GM21717 (cell line): ENCODE measurements at regions not wholly inside any gene's neighbourhood (a gene's known extent, or its start where the extent isn't known, plus 50 kb on each side); places are given as distances from the start of the nearest gene placed in this dataset.
"Not testable (repeated sequence)": the region's sequence is repeated elsewhere in the genome, so short reads cannot be mapped to it uniquely, and the experiment has no call there.

ENCODE experiments used
- ATAC-seq: cut with Tn5 transposase; IDR thresholded peaks from one replicate; pipeline ENCODE4 v1.9.1; 2021; ENCODE audit warnings: mild to moderate bottlenecking, moderate library complexity; ENCODE audit not compliant: unreplicated experiment

GRCh38 chr14:66315548-66315947 lies 170.6 kb upstream of the CCDC196 start:
- no peak for ATAC-seq

GRCh38 chr14:66322564-66322963 lies 163.6 kb upstream of the CCDC196 start:
- ATAC-seq, result no peak

DNA sequence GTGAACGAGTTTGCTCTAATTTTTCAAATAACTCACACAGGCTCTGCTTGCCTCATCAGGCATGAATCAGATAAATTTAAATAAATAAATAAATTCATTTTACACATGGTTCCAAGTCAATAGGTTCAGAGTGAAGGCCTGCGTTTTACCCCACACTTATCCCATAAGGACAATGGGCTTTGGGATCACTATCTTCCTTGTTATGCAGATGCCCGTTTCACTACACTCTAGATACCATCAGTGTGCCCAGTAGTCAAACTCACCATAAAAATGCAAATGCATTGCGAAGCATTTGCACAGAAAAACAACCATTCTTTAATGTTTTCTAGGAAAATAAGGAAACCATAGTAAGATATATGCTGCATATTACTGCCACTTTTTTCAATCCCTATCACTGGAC lies 155.9 kb upstream of the CCDC196 start:
- no peak for ATAC-seq

- ATAC-seq, result no peak
Observed at GRCh38 chr14:66330916-66331315, 155.3 kb upstream of the CCDC196 start.

GRCh38 chr14:66333293-66333692 lies 152.9 kb upstream of the CCDC196 start:
- ATAC-seq, result not testable (repeated sequence)

DNA sequence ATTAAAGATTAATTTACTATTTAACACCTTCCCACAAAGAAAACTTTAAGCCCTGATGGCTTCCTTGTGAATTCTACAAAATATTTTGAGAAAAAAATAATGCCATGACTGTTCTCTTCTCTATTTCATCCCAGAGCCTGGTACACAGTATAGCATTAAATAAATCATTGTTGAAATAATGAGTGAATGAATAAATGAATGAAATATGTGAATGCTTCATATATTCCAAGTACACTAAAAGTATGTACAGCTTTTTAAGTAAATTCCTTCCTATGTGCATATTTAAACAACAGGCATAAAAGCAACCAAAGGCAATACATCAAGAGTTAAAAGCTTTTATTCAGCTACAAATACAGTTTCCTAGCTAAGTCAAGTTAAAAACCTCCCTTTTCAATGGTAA lies 144.9 kb upstream of the CCDC196 start:
- no peak for ATAC-seq

DNA sequence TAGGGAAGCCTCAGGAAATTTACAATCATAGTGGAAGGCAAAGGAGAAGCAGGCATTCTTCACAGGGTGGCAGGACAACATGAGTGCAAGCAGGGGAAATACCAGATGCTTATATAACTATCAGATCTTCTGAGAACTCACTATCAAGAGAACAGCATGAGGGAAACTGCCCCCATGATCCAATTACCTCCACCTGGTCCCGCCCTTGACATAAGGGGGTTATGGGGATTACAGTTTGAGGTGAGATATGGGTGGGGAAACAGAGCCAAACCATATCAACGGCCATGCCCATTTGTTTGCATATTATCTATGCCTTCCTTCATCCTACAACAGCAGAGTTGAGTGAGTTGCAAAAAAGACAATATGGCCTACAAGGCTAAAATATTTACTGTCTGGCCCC lies 140.2 kb upstream of the CCDC196 start:
- no peak for ATAC-seq

DNA sequence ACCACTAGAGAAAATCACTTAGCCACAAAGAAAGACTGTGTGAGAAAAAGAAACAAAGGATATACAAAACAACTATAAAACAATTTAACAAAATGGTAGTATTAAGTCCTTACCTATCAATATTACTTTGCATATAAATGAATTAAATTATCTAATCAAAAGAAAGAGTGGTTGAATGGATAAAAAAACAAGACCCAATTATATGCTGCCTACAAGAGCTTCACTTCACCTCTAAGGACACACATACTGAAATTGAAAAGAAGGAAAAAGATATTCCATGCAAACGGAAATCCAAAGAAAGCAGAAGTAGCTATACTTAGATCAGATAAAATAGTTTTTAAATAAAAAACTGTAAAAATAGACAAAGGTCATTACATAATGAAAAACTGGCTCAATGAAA lies 134.9 kb upstream of the CCDC196 start:
- no peak for ATAC-seq

DNA sequence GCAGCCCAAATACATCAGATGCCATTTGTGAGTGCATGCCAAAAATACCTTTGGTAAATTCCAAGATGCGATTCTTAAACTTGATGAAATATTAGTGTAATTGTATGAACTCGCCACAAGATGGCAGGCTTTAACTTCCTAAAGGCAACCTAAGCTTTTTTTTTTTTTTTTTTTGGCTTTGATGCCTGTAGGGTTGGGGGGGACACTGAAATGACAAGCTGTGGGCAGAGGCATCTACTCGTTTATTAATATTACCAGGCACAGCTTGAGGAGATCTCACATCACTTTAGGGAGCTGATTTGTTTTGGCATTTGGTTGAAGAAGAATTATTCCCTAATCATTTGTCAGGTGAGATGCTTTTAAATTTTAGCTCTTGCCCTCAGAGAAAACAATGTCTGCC lies 126.7 kb upstream of the CCDC196 start:
- no peak for ATAC-seq

GRCh38 chr14:66360366-66360926 lies 125.7 kb upstream of the CCDC196 start:
- ATAC-seq, result no peak

- ATAC-seq, result no peak
Observed at GRCh38 chr14:66361013-66361412, 125.2 kb upstream of the CCDC196 start.

DNA sequence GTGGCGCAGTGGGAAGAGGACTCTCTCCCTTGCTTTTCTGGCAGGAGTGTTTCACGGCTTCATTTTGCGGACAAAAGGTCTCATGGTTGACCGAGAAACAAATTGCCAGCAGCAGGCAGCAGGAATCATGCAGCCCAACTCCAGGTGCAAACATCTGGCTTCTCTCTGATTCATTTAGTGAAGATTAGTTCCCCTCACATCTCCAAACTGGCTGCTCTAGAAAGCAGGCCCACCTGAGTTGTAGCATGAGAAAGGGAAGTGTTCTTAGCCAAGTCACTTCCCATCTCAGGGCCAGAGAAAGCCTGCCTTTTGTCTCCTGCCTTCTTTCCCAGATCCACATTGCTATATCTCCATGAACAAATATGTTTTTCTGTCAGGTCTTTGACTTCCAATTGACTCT lies 120.8 kb upstream of the CCDC196 start:
- no peak for ATAC-seq

- no peak for ATAC-seq
Observed at GRCh38 chr14:66369157-66369697, 116.9 kb upstream of the CCDC196 start.

DNA sequence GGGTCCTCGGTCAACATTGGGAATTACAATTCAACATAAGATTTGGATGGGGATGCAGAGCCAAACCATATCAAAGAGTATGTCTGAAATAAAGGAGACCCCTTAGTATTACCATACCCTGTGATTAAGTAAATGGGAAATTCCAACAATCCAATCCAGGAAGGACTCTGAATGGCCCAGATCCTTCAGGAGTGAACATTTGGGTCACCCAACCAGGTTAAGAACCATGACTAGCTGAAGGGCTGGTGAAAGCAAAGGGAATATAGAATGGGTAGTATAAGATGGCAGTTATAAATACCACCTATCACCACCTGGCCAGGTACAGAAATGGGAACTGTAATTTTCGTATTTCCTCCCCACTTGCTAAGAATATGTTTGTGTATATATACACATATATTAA lies 114.4 kb upstream of the CCDC196 start:
- no peak for ATAC-seq

DNA sequence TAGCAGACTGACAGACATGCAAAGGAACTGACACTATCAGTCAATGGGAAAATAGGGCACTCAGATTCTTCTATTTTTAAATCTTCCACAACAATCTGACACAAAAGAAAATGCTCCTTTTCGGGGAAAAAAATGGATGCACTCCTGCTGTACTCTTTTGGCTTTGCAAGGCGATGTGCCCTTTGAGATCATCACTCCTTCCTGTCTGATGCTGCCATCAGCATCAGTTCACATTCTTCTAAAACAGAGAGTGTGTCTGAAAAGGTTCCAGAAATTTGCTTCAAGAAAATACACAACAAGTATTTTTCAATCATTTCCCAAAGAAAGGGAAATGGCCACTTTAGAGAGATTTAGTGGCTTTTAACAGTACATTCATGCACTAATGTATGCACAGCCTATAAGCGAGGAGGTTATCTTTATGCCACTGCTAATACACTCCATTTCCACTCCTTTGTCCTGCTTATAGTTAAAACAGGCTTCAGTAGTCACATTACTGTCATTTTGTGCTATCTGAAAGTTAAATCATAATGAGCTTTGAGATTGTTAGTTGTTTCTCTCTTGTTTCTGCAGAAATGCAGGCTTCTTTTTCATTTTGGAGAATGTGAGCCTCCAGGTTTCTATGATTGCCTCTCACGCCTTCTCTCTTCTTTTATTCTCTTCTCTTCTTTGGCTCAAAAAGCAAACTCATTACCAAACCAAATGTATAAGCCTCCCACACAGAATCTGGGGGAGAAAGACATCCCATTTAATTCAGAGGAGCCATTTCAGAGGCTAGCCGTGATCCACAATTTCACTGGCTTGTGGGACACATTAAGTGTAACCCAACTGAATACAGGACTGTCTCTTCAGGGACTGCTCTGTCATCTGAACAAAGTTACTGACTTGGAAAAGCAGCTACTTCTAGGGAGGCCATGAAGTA lies 110.9 kb upstream of the CCDC196 start:
- no peak for ATAC-seq

DNA sequence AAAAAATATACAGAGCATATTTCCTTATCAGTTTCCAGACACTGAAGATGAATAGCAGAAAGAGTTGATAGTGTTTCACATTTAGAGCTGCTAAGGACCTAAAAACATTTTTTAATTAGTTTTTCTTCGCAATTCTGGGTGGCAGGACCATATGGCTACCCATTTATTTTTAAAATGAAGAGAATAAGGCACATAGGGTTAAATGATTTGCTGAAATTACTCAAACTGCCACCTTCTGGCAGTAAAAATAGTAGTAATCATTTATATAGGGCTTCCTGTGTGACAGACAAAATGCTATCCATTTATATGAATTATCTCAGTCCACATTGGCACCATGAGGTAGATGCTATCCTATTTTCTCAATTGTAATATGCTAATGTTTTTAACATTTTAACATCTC lies 108.6 kb upstream of the CCDC196 start:
- ATAC-seq, result no peak

DNA sequence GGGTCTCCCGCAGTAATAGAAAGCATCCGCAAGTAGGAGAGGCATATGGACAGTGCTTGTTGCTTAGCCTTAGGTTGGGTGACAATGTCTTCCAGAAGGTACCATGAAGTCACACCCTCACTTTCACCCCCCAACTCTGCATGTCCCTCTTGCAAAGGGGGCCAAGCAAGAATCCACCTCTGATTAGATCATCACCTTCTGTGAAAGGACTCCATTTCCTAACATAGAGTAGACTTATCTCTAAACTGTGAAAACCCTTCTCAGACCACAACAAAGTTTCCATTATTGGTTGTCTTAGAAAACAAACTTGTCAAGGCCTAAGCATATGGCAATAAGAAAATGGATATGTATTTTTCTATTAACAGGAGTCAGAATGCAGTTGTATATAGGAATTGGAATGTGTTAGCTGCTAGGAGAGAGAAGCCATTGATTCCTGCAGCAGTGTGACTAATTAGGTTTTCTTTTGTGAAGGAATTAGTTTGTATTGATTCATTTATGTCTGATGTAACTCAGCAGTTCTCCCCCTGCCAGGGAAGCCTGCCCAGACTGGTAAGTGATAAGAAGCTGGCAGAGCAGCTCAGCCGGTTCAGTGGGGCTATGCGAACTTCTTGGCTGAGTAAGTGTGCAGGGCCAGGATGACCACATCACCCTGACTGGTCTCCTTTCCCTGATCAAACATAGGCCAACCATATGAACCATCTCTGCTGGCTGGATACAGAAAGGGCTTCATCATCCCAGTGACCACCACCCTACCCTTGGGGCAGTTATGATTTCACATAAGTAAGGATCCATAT lies 107.3 kb upstream of the CCDC196 start:
- no peak for ATAC-seq

DNA sequence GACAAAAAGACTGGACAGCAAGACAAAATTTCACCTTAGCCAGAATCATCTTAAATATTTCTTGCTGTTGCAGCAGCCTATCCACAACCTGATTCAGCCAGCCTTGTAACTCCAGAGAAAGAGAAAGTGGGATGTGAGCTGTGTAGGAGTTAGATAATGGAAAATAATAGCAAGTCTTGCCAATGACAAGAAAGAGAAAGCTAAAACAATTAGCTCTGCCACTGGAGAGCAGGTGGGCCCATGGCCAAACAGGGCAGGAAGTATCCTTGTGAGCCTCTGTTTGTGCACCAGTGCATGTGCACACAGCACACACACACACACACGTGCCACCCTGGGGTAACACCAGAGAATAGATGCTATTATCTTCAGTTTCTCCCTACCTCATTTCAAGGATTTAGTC lies 106.0 kb upstream of the CCDC196 start:
- no peak for ATAC-seq

- ATAC-seq, result no peak
Observed at GRCh38 chr14:66381755-66382154, 104.4 kb upstream of the CCDC196 start.

GRCh38 chr14:66383257-66383656 lies 102.9 kb upstream of the CCDC196 start:
- ATAC-seq, result no peak

DNA sequence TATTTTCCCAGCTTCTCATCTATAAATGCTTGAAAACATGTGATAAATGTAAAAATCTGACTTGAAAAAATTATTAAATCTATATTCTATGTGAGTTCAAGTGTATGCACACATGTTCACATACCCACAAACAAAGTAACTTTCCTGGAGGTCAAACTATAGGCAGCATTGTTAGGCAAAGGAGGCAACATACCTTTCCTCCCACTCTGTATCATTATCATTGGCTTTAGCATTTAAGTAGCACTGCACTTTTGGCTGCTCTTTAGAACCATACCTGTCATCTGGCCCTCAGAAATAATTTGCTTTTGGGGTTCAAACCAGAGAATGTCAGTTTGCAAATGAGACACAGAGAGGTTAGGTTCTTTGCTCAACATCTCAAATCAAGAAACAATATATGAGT lies 102.4 kb upstream of the CCDC196 start:
- ATAC-seq, result no peak
